ENCODE measurements at regions not wholly inside any gene's neighbourhood (a gene's known extent, or its start where the extent isn't known, plus 50 kb on each side); places are given as distances from the start of the nearest gene placed in this dataset.

DNA sequence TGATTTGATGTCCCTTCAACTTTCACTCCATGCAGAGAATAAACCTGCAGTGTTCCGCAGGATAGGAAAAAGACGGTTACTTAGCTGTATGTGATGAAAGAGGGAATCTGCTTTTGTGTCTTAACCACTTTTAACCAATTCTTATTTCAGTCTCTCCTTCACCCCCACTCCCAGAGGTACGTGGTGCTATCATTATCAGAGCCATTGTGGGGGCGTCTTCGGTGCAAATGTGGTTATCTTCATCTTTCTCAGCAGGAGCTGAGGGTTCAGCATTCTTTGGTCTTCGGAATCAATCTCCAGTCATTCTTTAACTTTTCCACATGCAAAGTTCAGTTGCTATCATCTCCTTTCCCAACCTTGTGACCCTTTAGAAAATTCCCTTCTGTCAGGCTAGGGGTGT is 219.9 kb upstream of the LYZL1 start:
- no peak for DNase-seq (ENCODE audit: low read depth in 2 of 2)

DNA sequence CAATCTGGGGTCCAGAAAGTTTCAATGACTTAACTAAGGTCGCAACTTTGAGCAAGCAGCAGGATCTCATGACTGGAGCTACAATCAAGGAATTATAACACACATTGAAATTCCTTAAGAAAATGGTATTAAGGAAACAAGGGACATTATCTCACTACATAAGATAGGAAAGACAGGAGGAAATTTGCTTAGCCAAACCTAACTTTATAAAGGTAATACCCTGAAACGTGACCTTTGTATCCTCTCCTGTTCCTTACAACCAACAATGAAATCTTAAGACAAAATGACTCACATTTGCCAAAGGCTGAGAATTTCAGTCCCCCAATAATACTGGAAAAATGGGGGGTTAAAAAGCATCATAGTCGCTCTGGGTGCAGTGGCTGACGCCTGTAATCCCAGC is 218.9 kb upstream of the LYZL1 start:
- no peak for DNase-seq (ENCODE audit: low read depth in 2 of 2)

DNA sequence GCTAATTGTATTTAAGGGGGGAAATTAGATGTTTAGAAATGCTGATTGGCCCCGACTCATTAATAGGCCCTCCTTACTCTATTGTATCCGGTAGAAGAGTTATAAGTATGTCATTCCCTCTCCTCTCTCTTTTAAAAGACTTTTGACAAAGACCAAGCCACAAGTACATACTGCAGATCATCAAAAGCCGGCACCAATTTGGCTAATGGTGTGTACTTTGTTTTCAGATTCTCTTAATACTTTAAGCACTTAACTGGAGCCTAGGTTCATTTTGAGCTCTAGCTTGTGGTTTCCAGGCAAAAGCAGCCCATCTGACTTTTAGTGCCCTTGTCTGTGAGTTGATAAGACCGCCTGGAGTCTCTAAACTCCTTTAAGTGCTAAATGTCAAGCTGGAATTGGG is 210.0 kb upstream of the LYZL1 start:
- no peak for DNase-seq (ENCODE audit: low read depth in 2 of 2)

- DNase-seq (ENCODE audit: low read depth in 2 of 2): no peak
Observed at GRCh38 chr10:29081231-29081630, 207.6 kb upstream of the LYZL1 start.

DNA sequence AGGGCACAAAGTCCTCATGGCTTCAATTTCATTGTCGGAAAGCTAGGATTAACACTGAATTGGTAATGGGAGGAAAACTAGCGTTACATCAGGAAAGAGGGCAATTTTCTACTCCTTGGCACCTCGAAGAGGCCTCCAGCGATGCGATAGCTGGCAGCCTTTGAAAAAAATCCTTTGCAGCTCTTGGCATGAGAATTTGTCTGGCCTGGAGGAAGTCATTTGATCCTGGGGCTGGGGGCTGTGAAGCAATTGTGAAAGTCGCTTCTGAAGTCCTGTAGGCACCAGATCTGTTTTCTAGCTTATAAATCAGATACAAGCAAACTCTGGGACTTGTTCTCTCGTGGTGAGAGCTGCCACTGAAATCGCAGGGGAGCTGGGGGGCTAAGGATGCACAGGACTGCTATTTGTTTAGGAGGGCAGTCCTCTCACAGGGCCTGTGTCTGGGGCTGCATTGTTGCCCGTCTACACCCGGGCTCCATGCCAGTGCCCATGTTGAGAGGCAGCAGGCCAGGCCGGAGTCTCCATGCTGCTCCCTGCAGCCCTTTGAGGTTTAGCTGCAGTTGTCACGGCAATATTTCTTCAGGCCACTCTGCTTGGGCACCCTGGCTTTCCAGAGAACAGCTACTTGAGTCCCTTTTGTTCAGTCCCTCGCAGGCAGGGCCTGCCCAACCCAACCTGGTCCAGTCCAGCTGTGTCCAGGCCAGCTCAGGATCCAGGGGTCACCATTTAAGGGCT is 206.8 kb upstream of the LYZL1 start:
- DNase-seq (ENCODE audit: low read depth in 2 of 2): no peak

DNA sequence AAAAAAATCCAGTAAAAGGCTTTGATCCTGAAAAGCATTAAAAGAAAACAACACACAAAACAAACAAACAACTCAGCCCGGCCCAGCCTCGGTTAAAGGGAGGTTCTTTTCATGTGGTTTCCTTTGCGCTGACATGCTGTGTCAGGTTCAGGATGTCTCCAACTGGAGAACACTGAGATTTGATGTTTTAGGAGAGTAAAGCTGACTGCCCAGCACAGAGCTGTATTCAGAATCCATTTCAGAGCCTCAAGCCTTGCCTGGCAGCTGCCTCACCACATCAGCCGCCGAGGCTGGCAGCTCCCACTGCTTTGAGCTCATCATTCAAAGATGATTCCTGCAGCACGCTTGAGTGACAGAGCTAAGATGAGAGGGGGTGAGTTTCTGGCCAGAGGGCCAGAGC is 205.8 kb upstream of the LYZL1 start:
- DNase-seq (ENCODE audit: low read depth in 2 of 2): no peak

GRCh38 chr10:29084681-29085307 is 204.1 kb upstream of the LYZL1 start:
- DNase-seq (ENCODE audit: low read depth in 2 of 2): no peak

GRCh38 chr10:29089091-29089490 is 199.8 kb upstream of the LYZL1 start:
- DNase-seq (ENCODE audit: low read depth in 2 of 2): no peak

DNA sequence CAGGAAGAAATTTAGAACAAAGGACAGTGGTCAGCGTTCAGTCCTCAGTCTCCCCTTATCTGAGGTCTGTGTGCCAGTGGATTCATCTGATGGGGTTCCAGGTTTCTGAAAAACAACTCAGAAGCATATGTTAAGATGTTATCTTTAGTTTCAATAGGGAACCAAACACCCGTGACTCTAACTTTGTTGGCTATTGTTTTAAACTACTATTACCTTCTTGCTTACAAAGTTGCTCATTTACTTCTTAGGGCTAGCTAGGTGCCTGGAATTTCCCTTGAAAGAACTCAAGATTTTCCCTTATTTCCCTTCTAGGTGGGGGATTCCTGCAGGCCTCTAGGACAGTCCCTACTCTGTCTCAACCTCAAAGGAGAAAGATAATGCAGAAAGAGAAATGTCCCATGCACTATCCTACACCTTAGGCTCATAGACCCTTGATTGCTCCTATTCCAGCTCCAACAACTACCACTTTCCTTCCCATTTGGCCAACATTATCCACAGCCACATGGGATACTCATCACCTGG is 192.5 kb upstream of the LYZL1 start:
- no peak for DNase-seq (ENCODE audit: low read depth in 2 of 2)

- DNase-seq (ENCODE audit: low read depth in 2 of 2): no peak
Observed at GRCh38 chr10:29098423-29098822, 190.4 kb upstream of the LYZL1 start.

DNA sequence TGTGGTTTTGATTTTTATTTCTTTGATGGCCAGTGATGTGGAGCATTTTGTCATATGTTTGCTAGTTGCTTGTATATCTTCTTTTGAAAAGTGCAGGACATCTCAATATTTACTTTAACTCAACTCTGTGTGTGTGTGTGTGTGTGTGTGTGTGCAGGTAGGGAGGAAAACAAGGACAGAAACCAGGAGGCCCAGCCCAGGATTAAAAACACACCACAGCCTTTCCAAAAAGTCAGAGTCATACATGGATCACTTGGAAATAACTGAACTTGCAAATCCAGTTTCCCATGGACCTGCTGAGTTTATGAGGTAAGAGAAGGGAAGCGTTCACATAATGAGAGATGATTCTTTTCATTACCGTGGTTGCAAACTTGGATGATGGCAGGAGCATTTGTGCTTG is 189.9 kb upstream of the LYZL1 start:
- no peak for DNase-seq (ENCODE audit: low read depth in 2 of 2)

DNA sequence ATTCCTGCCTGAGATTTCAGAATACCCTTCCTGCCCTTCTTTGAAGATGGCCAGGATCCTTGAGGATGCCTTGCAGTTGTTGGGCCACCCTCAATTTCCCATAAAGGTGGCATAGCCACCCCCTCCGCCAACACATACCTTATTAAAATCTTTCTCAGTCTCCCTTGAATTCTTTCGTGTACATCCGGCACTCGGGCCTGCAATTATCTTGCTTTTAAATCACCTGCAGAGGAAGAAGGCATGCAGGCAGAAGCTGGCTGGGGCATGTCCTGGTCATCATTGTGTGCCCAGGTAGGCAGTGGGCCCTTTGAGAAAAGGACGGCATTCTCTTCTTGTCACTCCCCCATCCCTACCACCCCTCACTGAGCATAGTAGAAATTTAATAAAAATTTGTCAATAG is 189.5 kb upstream of the LYZL1 start:
- no peak for DNase-seq (ENCODE audit: low read depth in 2 of 2)

- no peak for DNase-seq (ENCODE audit: low read depth in 2 of 2)
Observed at GRCh38 chr10:29100505-29100904, 188.4 kb upstream of the LYZL1 start.

DNA sequence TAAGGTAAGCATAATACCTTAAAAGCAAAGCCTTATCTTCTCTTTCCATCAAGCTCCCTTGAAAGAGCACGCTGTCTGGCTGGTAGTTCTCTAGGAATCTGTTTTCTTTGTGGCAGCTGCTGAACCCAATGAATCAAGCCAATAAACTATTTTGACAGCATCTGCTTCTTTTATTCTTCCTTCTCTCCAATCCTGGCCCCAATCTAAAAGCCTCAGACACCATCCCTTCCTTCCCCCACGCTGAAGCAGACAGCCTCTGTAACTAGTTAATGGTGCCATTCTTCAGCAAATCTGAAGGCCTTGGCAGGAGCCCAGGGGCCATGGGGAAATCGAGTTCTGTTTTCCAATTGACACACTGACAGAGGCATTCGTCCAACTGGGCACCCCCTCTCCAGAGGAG is 186.6 kb upstream of the LYZL1 start:
- DNase-seq (ENCODE audit: low read depth in 2 of 2): no peak

DNA sequence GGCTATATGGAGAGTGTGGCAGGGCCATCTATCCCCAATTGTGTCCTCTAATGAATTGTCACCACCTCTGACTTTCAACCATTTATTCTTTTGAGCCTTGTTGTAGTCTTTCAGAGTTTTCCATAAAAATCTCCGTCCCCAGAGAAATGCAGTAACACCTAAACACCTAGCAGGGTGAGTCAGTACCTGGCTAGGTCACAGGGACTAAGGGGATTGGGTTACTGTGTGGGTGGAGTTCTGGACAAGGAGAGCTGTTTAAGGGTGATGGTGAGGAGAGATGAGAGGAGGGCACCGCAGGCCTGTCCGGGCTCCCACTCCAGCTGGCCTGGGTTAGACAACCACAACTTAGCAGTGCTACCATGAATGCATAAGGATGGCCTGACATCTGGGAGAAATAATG is 186.2 kb upstream of the LYZL1 start:
- no peak for DNase-seq (ENCODE audit: low read depth in 2 of 2)

DNA sequence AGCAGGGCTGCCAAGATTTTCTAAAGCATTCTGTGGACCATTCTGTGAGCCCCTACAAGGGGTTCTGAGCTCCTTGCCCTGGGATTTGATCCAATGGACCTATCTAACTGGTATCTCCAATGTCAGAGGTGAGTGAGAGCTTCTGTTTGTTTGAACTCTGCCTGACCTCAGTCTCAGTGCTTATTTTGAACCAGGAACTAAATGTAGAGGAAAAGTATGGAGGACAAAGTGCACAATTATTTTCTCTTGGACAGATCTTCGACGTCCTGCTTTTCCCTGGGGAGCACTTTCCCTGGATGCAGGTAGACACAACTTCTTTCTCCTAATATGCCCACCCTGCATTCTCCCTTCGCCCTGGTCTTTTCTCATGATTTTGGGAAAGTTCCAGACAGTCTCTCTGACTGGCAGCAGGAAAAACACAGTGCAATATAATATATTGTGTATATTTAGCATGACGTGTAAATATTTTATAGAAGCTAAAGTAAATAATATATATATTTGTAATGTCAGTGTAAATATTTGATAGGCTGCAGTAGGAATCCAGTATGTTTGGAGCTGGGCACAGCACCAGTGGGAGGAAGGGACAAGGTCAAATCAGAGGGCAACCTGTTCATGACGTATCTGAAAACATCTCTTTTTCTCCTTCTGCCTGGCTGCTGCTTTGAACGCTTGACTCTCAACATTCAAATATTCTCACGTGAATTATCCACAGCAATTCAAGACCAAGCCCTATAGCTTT is 184.0 kb upstream of the LYZL1 start:
- no peak for DNase-seq (ENCODE audit: low read depth in 2 of 2)

DNA sequence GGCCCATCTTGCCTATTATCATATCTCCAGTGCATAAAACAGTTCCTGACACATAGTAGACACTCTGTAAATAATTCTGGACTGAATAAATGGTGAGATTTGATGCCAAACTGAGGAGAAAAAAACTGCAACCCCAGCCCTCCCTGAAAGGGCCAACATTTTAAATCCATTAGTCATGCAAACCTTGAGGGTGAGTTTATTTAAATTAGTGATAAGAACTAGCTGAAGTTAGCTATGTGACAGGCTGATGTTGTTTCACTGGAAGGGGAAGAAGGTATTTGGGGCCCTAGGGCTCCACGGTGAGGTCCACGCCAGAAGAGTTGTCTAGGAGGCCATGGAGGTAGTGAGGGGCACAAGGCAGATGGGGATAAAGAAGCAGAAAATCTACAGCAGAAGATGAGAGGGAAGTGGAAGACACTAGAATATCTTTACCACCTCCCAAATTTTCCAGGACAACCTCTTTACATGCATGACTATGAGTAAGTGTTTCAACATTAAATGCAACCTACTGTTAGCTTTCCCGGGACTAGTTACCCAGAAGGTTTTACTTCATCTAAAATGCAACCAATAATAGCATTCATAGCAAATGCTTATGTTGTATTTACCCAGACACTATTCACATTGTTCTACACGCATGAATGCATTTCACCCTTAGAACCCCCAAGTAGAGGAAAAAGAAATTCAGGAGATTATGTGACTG is 183.2 kb upstream of the LYZL1 start:
- peak; percentile 23 to 26 for DNase-seq (ENCODE audit: low read depth in 2 of 2)

GRCh38 chr10:29106287-29106686 is 182.6 kb upstream of the LYZL1 start:
- DNase-seq (ENCODE audit: low read depth in 2 of 2): no peak

GRCh38 chr10:29107866-29108498 is 180.9 kb upstream of the LYZL1 start:
- DNase-seq (ENCODE audit: low read depth in 2 of 2): no peak

DNA sequence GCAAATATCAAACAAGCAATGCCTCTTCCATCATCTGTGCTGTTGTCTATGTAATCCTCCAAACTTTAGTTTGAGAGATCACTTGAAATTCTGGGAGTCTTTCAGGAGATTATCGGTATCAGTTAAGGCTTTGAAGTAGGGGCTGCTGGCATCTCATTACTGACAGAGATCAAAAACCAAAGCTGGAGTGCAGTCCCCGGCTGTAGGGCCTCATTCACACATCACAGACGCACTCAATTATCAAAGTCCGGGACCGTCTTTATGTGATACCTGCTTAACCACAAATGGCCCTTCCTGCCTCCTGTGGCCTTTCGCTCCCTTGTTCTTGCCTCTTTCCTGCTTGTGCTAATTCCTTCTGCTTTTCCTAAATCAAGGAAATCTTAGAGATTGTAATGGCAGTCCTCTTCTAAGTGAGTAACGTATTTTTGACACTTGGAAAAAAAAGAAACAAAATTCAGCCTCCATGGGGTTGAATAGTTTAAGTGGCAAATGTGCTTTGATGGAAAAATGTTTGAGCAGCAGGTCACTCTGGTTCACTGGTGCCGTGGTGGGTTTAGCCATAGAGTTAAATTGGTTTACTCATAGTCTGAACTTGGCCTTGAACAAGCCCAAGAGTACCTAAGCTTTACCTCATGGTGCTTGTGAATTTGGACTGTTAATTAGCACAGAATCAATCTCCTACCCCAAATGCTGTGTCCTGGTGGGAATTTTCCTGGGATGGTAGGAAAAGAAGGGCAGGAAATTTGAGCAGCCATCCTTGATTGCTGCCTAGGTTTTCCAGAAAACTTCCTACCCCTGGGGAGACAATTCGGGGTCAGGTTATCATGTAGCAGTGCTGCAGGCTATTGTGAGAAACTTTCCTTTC is 178.9 kb upstream of the LYZL1 start:
- DNase-seq (ENCODE audit: low read depth in 2 of 2): no peak
